Mammary epithelial cell (primary cell): ENCODE measurements at regions not wholly inside any gene's neighbourhood (a gene's known extent, or its start where the extent isn't known, plus 50 kb on each side); places are given as distances from the start of the nearest gene placed in this dataset.

Experiments used
- CTCF ChIP-seq, 2 donors: IDR thresholded peaks in 1 of 2; conservative IDR thresholded peaks in 1 of 2; 2 replicates each; pipeline ENCODE4 v1.5.1; 2011 to 2012; ENCODE audit warnings: inconsistent platforms in 2 of 2, low read length in 2 of 2, mild to moderate bottlenecking in 2 of 2, control low read depth in 1 of 2, low read depth in 1 of 2; ENCODE audit not compliant: insufficient read depth in 1 of 2; ENCODE audit errors: extremely low read depth in 1 of 2
- EZH2 ChIP-seq: IDR thresholded peaks from 2 replicates; pipeline ENCODE4 v1.6.1; 2012; ENCODE audit warnings: low read length, inconsistent platforms, borderline replicate concordance

- no peak for TF ChIP-seq CTCF (conservative IDR thresholded peaks at IDR 0.05 in 1 of 2, IDR thresholded peaks at IDR 0.05 in 1 of 2; ENCODE audit: extremely low read depth in 1 of 2, insufficient read depth in 1 of 2, low read depth in 1 of 2, low read length in 2 of 2)
- no peak for TF ChIP-seq EZH2
These were observed 579.1 kb downstream of the KCTD12 start for GRCh38 chr13:76307142-76307541.
